SK-N-MC (cell line): ENCODE measurements at regions not wholly inside any gene's neighbourhood (a gene's known extent, or its start where the extent isn't known, plus 50 kb on each side); places are given as distances from the start of the nearest gene placed in this dataset.

Experiments
- DNase-seq: peaks from one replicate; pipeline ENCODE4 v3.0.0-alpha.2; 2011; ENCODE audit warnings: low read depth, low spot score
- H3K27ac ChIP-seq: fragments of 200-600 bp; sonication (generic); 2 replicates; pipeline ENCODE4 v1.5.1; 2016; ENCODE audit warnings: mixed run types
- H3K36me3 ChIP-seq: fragments of 200-600 bp; sonication (generic); 2 replicates; pipeline ENCODE4 v1.6.1; 2017; ENCODE audit warnings: antibody characterized with exemption, low read length, mixed read lengths; ENCODE audit not compliant: insufficient read depth
- H3K4me3 ChIP-seq: fragments of 200-600 bp; sonication (generic); 2 replicates; pipeline ENCODE4 v1.5.1; 2016
- H3K9ac ChIP-seq: fragments of 200-600 bp; sonication (generic); 2 replicates; pipeline ENCODE4 v1.8.0; 2017; ENCODE audit warnings: mixed run types, mixed read lengths; ENCODE audit not compliant: insufficient read length
- H3K9me3 ChIP-seq: fragments of 200-600 bp; sonication (generic); 2 replicates; pipeline ENCODE4 v1.6.1; 2017; ENCODE audit warnings: low read depth, mild to moderate bottlenecking, antibody characterized with exemption, low read length, moderate library complexity, mixed read lengths
- EZH2 ChIP-seq: fragments of 200-600 bp; sonication (generic); IDR thresholded peaks from one replicate; pipeline ENCODE4 v1.6.1; 2017; ENCODE audit warnings: antibody characterized with exemption
- FOXP2 ChIP-seq: optimal IDR thresholded peaks from 2 replicates; pipeline ENCODE3; 2011; ENCODE audit warnings: mild to moderate bottlenecking, moderate library complexity; ENCODE audit not compliant: insufficient read depth; ENCODE audit errors: extremely low read length, control extremely low read depth
- POLR2AphosphoS5 ChIP-seq: IDR thresholded peaks from 2 replicates; pipeline ENCODE4 v1.6.1; 2012; ENCODE audit warnings: mild to moderate bottlenecking, low read depth, low read length, borderline replicate concordance

DNA sequence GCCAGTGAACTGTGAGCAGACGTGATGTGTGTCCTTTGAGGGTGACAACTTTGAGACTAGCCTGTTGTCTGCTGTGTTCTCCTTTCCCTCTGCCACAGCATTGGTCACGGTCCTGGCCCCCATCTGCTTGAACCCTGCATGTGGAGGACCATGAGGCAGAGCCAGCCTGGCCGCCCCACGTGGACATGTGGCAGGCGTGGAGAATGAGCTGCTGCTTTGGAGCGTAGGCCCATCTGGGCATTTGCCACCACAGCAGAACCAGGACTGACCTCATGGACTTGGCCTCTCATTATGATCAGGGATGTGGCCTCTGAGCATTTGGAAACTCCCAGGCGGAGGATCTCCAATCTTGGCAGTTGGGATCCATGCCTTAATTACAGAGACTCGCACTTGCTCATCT, 448.5 kb downstream of the TCERG1L start:
- Histone ChIP-seq H3K9ac (no peak overlapping the region), H3K9me3 (no peaks in the 10 kb centered on the region), H3K27ac (no peak overlapping the region), H3K4me3 (no peak overlapping the region), H3K36me3 (no peaks in the 10 kb centered on the region)
- no peak for DNase-seq
- TF ChIP-seq FOXP2 (no peak), EZH2 (no peak), POLR2AphosphoS5 (no peak)

DNA sequence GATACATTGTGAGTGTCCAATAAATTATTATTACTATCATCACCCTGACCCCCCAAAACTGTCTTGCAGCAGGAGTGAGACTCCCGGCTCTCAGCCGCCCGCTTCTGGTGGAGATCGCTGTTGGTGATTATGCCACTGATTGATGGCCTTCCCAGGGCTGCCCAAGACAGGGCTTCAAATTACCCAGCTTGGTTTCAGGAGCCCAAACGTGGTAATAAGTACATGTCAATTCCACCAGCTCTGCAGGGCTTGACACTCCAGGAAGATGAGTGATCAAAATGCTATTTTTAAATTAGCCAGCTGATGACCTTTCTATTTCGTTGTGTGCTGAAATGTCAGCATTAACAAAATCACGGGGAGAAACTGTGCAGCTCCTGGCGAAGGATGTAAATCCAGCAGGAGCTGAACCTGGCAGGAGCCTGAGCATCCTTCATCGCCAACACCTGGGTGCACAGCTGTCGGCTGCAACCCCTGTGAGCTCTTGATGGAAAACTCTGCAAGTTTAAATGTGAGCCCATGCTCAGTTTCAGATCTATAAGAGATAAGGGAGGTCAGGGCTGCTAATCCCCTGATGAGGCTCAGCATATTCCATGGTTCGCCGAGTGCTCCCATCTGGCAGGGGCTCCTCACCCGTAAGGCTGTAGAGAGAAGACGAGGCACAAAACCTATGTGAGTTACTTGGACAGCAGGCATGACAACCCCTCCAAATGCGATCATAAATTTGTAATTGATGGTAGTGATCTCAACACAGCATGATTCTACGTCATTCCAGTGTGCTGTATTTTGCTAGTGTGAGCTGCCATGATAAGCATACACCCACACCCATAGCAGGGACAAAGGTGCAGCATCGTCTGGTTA, 446.3 kb downstream of the TCERG1L start:
- no peak for DNase-seq
- TF ChIP-seq FOXP2 (no peak), EZH2 (no peak), POLR2AphosphoS5 (no peak)

GRCh38 chr10:130866857-130867256, 444.7 kb downstream of the TCERG1L start:
- no peak overlapping the region for H3K9ac ChIP-seq
- DNase-seq, result no peak
- no peak for TF ChIP-seq EZH2
- no peak for TF ChIP-seq FOXP2
- H3K27ac ChIP-seq, result no peak overlapping the region
- no peak overlapping the region for H3K4me3 ChIP-seq
- no peaks in the 10 kb centered on the region for H3K9me3 ChIP-seq
- H3K36me3 ChIP-seq, result no peaks in the 10 kb centered on the region

More for the DNA sequence above, 446.3 kb downstream of the TCERG1L start:
- Histone ChIP-seq H3K9me3 (no peaks in the 10 kb centered on the region), H3K4me3 (no peak overlapping the region), H3K27ac (no peak overlapping the region), H3K9ac (no peak overlapping the region), H3K36me3 (no peaks in the 10 kb centered on the region)

- no peaks in the 10 kb centered on the region for H3K9me3 ChIP-seq
- H3K27ac ChIP-seq, result no peak overlapping the region
- TF ChIP-seq FOXP2, result no peak
- no peak for TF ChIP-seq EZH2
- no peak for TF ChIP-seq POLR2AphosphoS5
- H3K4me3 ChIP-seq, result no peak overlapping the region
- DNase-seq, result no peak
- H3K36me3 ChIP-seq, result no peaks in the 10 kb centered on the region
- H3K9ac ChIP-seq, result no peak overlapping the region
Observed at GRCh38 chr10:130867446-130868194, 443.9 kb downstream of the TCERG1L start.

GRCh38 chr10:130869179-130869841, 442.2 kb downstream of the TCERG1L start:
- Histone ChIP-seq H3K4me3 (no peak overlapping the region), H3K9me3 (no peaks in the 10 kb centered on the region), H3K27ac (no peak overlapping the region), H3K9ac (no peak overlapping the region), H3K36me3 (no peaks in the 10 kb centered on the region)
- DNase-seq, result no peak
- TF ChIP-seq EZH2 (no peak), POLR2AphosphoS5 (no peak), FOXP2 (no peak)

GRCh38 chr10:130871406-130871805, 440.1 kb downstream of the TCERG1L start:
- H3K4me3 ChIP-seq, result no peak overlapping the region
- no peak overlapping the region for H3K9ac ChIP-seq
- H3K36me3 ChIP-seq, result no peaks in the 10 kb centered on the region
- no peak overlapping the region for H3K27ac ChIP-seq
- H3K9me3 ChIP-seq, result no peaks in the 10 kb centered on the region
- TF ChIP-seq POLR2AphosphoS5 (no peak), EZH2 (no peak), FOXP2 (no peak)
- no peak for DNase-seq

DNA sequence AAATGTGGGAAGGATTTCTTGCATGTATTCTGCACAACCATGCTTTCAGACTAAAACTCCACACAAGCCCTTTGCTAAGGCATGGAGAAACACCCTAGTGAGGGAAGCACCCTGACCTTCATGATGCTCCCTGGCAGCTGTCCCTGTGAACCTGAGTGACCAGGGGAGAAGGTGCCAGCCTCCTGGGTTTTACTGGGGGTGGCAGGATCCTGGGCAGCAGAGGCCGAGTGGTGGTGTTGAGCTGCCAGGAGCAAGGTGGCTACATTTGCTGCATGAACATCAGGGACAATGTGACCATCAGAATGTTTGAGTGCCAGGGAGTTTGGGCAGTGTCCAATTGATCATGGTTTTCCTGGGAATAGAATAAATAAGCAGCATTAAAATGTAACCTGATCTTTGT, 437.9 kb downstream of the TCERG1L start:
- no peak for TF ChIP-seq EZH2
- DNase-seq, result no peak
- Histone ChIP-seq H3K4me3 (no peak overlapping the region), H3K27ac (no peak overlapping the region), H3K9me3 (no peaks in the 10 kb centered on the region), H3K36me3 (no peaks in the 10 kb centered on the region), H3K9ac (no peak overlapping the region)

- no peak overlapping the region for H3K4me3 ChIP-seq
- no peak for DNase-seq
- H3K9ac ChIP-seq, result no peak overlapping the region
- no peaks in the 10 kb centered on the region for H3K9me3 ChIP-seq
- no peak overlapping the region for H3K27ac ChIP-seq
- TF ChIP-seq EZH2 (no peak), FOXP2 (no peak)
- H3K36me3 ChIP-seq, result no peaks in the 10 kb centered on the region
Observed at GRCh38 chr10:130875116-130875515, 436.4 kb downstream of the TCERG1L start.
